Smooth muscle cell (in vitro differentiated cells): ENCODE measurements at regions not wholly inside any gene's neighbourhood (a gene's known extent, or its start where the extent isn't known, plus 50 kb on each side); places are given as distances from the start of the nearest gene placed in this dataset.

Source experiments
- DNase-seq: peaks from one replicate; lab custom pipeline; 2025; ENCODE audit not compliant: unreplicated experiment; lab: John Stamatoyannopoulos, UW
- H2AFZ ChIP-seq: fragments of 200-600 bp; sonication (generic); 2 replicates; pipeline ENCODE4 v1.6.0; 2016; ENCODE audit warnings: antibody characterized with exemption, low read depth, mild to moderate bottlenecking
- H3F3A ChIP-seq: fragments of 200-600 bp; sonication (generic); 2 replicates; pipeline ENCODE4 v1.6.0; 2017; ENCODE audit warnings: antibody characterized with exemption, low read depth
- H3K27ac ChIP-seq: fragments of 200-600 bp; sonication (generic); 2 replicates; pipeline ENCODE4 v1.5.1; 2016; ENCODE audit warnings: low read depth, mild to moderate bottlenecking
- H3K27me3 ChIP-seq: fragments of 200-600 bp; sonication (generic); 2 replicates; pipeline ENCODE4 v1.6.1; 2016; ENCODE audit warnings: low read depth, mild to moderate bottlenecking
- H3K36me3 ChIP-seq: fragments of 200-600 bp; sonication (generic); 2 replicates; pipeline ENCODE4 v1.5.1; 2016; ENCODE audit warnings: low read depth
- H3K4me1 ChIP-seq: fragments of 200-600 bp; sonication (generic); 2 replicates; pipeline ENCODE4 v1.5.1; 2016; ENCODE audit warnings: low read depth
- H3K4me2 ChIP-seq: fragments of 200-600 bp; sonication (generic); 2 replicates; pipeline ENCODE4 v1.6.0; 2016; ENCODE audit warnings: mild to moderate bottlenecking
- H3K4me3 ChIP-seq: fragments of 200-600 bp; sonication (generic); 2 replicates; pipeline ENCODE4 v1.5.1; 2016; ENCODE audit warnings: mild to moderate bottlenecking
- H3K79me2 ChIP-seq: fragments of 200-600 bp; sonication (generic); 2 replicates; pipeline ENCODE4 v1.6.0; 2016; ENCODE audit warnings: low read depth, mild to moderate bottlenecking
- H3K9ac ChIP-seq: fragments of 200-600 bp; sonication (generic); 2 replicates; pipeline ENCODE4 v1.6.0; 2016; ENCODE audit warnings: low read depth
- H3K9me3 ChIP-seq: fragments of 200-600 bp; sonication (generic); replicated peaks from 2 replicates; pipeline ENCODE4 v1.5.1; 2016; ENCODE audit warnings: low read depth
- H4K20me1 ChIP-seq: fragments of 200-600 bp; sonication (generic); 2 replicates; pipeline ENCODE4 v1.6.0; 2016; ENCODE audit warnings: low read depth
- CTCF ChIP-seq: fragments of 200-600 bp; sonication (generic); IDR thresholded peaks from 2 replicates; pipeline ENCODE4 v1.5.1; 2017; ENCODE audit warnings: borderline replicate concordance, mild to moderate bottlenecking, antibody characterized with exemption; ENCODE audit not compliant: insufficient read depth, poor library complexity, severe bottlenecking
- WGBS: methylation state at CpG from one replicate; pipeline ENCODE4 v1.1.7; 2016; ENCODE audit warnings: low lambda C conversion rate; 5-methylcytosine and 5-hydroxymethylcytosine counted together

- H2AFZ ChIP-seq: no peak overlapping the region
- no peak overlapping the region for H3K4me3 ChIP-seq
- no peak overlapping the region for H3K27ac ChIP-seq
- H3K36me3 ChIP-seq: no peaks in the 10 kb centered on the region
- no peaks in the 10 kb centered on the region for H3K79me2 ChIP-seq
- no peaks in the 10 kb centered on the region for H3F3A ChIP-seq
- no peak overlapping the region for H3K4me2 ChIP-seq
- H3K9me3 ChIP-seq: no peaks in the 10 kb centered on the region
- no peak for DNase-seq
- H3K4me1 ChIP-seq: no peaks in the 10 kb centered on the region
- no peaks in the 10 kb centered on the region for H4K20me1 ChIP-seq
- TF ChIP-seq CTCF: no peak
- H3K9ac ChIP-seq: no peak overlapping the region
- H3K27me3 ChIP-seq: no peaks in the 10 kb centered on the region
These were observed 244.4 kb upstream of the STAC start for GRCh38 chr3:36135863-36136262.

- no peak overlapping the region for H2AFZ ChIP-seq
- no peaks in the 10 kb centered on the region for H3K27me3 ChIP-seq
- H3F3A ChIP-seq: no peaks in the 10 kb centered on the region
- no peaks in the 10 kb centered on the region for H4K20me1 ChIP-seq
- no peak for TF ChIP-seq CTCF
- no peaks in the 10 kb centered on the region for H3K4me1 ChIP-seq
- no peak overlapping the region for H3K4me3 ChIP-seq
- H3K9me3 ChIP-seq: no peaks in the 10 kb centered on the region
- H3K9ac ChIP-seq: no peak overlapping the region
- H3K36me3 ChIP-seq: no peaks in the 10 kb centered on the region
- no peak overlapping the region for H3K4me2 ChIP-seq
- no peak for DNase-seq
- no peak overlapping the region for H3K27ac ChIP-seq
- no peaks in the 10 kb centered on the region for H3K79me2 ChIP-seq
These were observed 237.6 kb upstream of the STAC start for GRCh38 chr3:36142746-36143145.

- Histone ChIP-seq H3K9me3 (no peaks in the 10 kb centered on the region), H3K27ac (no peak overlapping the region), H3F3A (no peaks in the 10 kb centered on the region), H4K20me1 (no peaks in the 10 kb centered on the region), H3K4me1 (no peaks in the 10 kb centered on the region), H3K27me3 (no peaks in the 10 kb centered on the region), H3K79me2 (no peaks in the 10 kb centered on the region), H3K36me3 (no peaks in the 10 kb centered on the region), H3K9ac (no peak overlapping the region), H3K4me3 (no peak overlapping the region), H2AFZ (no peak overlapping the region), H3K4me2 (no peak overlapping the region)
- DNase-seq: no peak
- WGBS: 88% methylated on average over 2 of the region's 2 CpGs
- TF ChIP-seq CTCF: no peak
These were observed 233.9 kb upstream of the STAC start for GRCh38 chr3:36146404-36146803.

GRCh38 chr3:36147934-36148558, 232.3 kb upstream of the STAC start:
- H2AFZ ChIP-seq: no peak overlapping the region
- H3K4me3 ChIP-seq: no peak overlapping the region
- no peak for DNase-seq
- H3K9me3 ChIP-seq: no peaks in the 10 kb centered on the region
- H3K79me2 ChIP-seq: no peaks in the 10 kb centered on the region
- no peak overlapping the region for H3K9ac ChIP-seq
- no peaks in the 10 kb centered on the region for H3F3A ChIP-seq
- no peaks in the 10 kb centered on the region for H3K4me1 ChIP-seq
- no peaks in the 10 kb centered on the region for H3K27me3 ChIP-seq
- no peak overlapping the region for H3K4me2 ChIP-seq
- H3K36me3 ChIP-seq: no peaks in the 10 kb centered on the region
- no peaks in the 10 kb centered on the region for H4K20me1 ChIP-seq
- no peak overlapping the region for H3K27ac ChIP-seq
- 89% methylated on average over 11 of the region's 11 CpGs for WGBS
- no peak for TF ChIP-seq CTCF
